Breast epithelium (tissue), 3 donors: ENCODE measurements at regions not wholly inside any gene's neighbourhood (a gene's known extent, or its start where the extent isn't known, plus 50 kb on each side); places are given as distances from the start of the nearest gene placed in this dataset.

Experiments
- POLR2A ChIP-seq: fragments of 450-650 bp; IDR thresholded peaks from one replicate; pipeline ENCODE4 v1.6.1; 2016; ENCODE audit warnings: antibody characterized with exemption, mild to moderate bottlenecking, moderate library complexity
- TF ChIP-seq, protein P1 (sequence below), 3 donors: fragments of 450-650 bp; IDR thresholded peaks; one replicate each; pipeline ENCODE4 v1.5.1; 2016 to 2017; ENCODE audit warnings: antibody characterized with exemption in 3 of 3, mild to moderate bottlenecking in 3 of 3, moderate library complexity in 3 of 3

DNA sequence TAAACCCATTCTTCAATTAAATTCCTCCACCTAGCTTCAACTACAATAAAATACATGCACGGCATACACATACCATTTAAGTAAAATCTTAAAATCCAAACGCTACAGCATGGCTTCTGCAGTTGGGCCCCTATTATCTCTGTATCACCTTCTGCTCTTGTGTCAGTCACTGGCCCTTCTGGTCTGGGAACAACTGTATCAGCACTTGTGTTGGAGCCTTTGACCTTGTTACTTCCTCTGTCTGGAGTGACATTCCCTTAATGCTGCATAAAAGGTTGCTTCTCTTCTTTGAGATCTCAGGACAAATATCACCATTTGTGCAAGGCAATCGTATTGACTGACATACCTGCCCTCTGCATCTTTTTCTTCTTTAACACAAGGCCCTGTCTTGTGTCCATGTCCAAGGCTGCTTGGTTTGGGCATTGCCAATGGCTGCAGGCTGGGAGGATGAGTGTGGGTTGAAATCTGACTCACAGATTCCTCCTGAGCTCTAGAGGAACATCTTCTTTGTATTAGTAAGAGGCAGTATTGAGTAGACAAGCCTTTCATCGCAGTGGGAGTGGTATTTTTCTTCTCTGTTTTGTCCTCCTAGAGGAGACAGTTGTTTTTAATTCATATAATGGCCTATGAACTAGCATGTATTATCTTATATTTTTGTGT is 267.8 kb upstream of the TRIB2 start:
- TF ChIP-seq, protein P1, sequence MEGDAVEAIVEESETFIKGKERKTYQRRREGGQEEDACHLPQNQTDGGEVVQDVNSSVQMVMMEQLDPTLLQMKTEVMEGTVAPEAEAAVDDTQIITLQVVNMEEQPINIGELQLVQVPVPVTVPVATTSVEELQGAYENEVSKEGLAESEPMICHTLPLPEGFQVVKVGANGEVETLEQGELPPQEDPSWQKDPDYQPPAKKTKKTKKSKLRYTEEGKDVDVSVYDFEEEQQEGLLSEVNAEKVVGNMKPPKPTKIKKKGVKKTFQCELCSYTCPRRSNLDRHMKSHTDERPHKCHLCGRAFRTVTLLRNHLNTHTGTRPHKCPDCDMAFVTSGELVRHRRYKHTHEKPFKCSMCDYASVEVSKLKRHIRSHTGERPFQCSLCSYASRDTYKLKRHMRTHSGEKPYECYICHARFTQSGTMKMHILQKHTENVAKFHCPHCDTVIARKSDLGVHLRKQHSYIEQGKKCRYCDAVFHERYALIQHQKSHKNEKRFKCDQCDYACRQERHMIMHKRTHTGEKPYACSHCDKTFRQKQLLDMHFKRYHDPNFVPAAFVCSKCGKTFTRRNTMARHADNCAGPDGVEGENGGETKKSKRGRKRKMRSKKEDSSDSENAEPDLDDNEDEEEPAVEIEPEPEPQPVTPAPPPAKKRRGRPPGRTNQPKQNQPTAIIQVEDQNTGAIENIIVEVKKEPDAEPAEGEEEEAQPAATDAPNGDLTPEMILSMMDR (IDR thresholded peaks at IDR 0.05): no peak
- no peak for TF ChIP-seq POLR2A
